PC-9 (cell line): ENCODE measurements at regions not wholly inside any gene's neighbourhood (a gene's known extent, or its start where the extent isn't known, plus 50 kb on each side); places are given as distances from the start of the nearest gene placed in this dataset.

ENCODE experiments used
- CTCF ChIP-seq: fragments of 200-600 bp; sonication (generic); conservative IDR thresholded peaks from 2 replicates; pipeline ENCODE4 v1.6.1; 2017; ENCODE audit warnings: mixed run types, antibody characterized with exemption, mild to moderate bottlenecking, moderate library complexity
- EZH2 ChIP-seq: fragments of 200-600 bp; sonication (generic); IDR thresholded peaks from 2 replicates; pipeline ENCODE4 v1.8.0; 2017; ENCODE audit warnings: antibody characterized with exemption, low read depth

GRCh38 chr16:65919145-65919985 lies 447.1 kb upstream of the CDH5 start:
- TF ChIP-seq CTCF (no peak), EZH2 (no peak)
